ENCODE measurements at regions not wholly inside any gene's neighbourhood (a gene's known extent, or its start where the extent isn't known, plus 50 kb on each side); places are given as distances from the start of the nearest gene placed in this dataset.
A peak's percentile ranks its signal among the peaks of the same experiment; 100 is the strongest.

DNA sequence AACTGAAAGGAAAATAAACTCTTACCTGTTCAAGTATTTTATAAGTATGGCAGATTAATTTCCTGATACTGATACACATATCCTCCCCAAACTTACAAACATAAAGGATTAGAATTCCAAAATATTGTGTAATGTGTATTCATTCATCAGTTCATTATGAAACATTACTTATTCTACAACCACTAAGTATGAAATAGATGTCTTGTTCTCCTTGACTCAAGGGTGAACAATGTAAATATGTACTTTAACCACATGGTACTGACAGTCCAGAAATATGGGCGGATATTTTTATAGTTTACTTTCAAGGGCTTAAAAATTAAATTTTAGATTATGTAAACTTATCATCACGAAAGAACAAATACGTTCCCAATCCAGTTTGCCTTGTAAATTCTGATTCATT is 334.0 kb downstream of the LIG4 start:
- Histone ChIP-seq H3K27ac (no peak overlapping the region), H3K27me3 (no peaks in the 10 kb centered on the region), H3K79me2 (no peaks in the 10 kb centered on the region), H3K9me3 (ENCODE audit: low read depth) (no peaks in the 10 kb centered on the region), H3K4me1 (ENCODE audit: insufficient read depth) (no peaks in the 10 kb centered on the region), H3K4me3 (no peak overlapping the region), H2AFZ (no peak overlapping the region), H3K9me2 (replicated peaks; ENCODE audit: insufficient read depth) (no peaks in the 10 kb centered on the region), H3K36me3 (replicated peaks; ENCODE audit: insufficient read depth, low read depth) (no peaks in the 10 kb centered on the region), H3K4me2 (no peak overlapping the region), H4K20me1 (ENCODE audit: insufficient read depth, poor library complexity, severe bottlenecking) (no peaks in the 10 kb centered on the region)
- 73% methylated on average over 3 of the region's 3 CpGs for WGBS (ENCODE audit: low lambda C conversion rate, missing lambda C conversion rate)
- DNase-seq (ENCODE audit: low spot score): no peak
- TF ChIP-seq EZH2 (IDR thresholded peaks at IDR 0.05; ENCODE audit: borderline replicate concordance) (no peak), EZH2phosphoT487 (IDR thresholded peaks at IDR 0.05; ENCODE audit: low read depth, severe bottlenecking, unreplicated experiment) (no peak), CTCF (IDR thresholded peaks at IDR 0.05; ENCODE audit: poor library complexity) (no peak)

GRCh38 chr13:107874456-107874855 is 340.9 kb downstream of the LIG4 start:
- H3K4me1 ChIP-seq (ENCODE audit: insufficient read depth): no peaks in the 10 kb centered on the region
- no peak overlapping the region for H3K4me3 ChIP-seq
- H3K4me2 ChIP-seq: no peak overlapping the region
- TF ChIP-seq EZH2 (IDR thresholded peaks at IDR 0.05; ENCODE audit: borderline replicate concordance) (no peak), CTCF (IDR thresholded peaks at IDR 0.05; ENCODE audit: poor library complexity) (no peak), EZH2phosphoT487 (IDR thresholded peaks at IDR 0.05; ENCODE audit: low read depth, severe bottlenecking, unreplicated experiment) (no peak)
- DNase-seq (ENCODE audit: low spot score): no peak
- no peaks in the 10 kb centered on the region for H3K9me3 ChIP-seq (ENCODE audit: low read depth)
- H3K79me2 ChIP-seq: no peaks in the 10 kb centered on the region
- no peaks in the 10 kb centered on the region for H4K20me1 ChIP-seq (ENCODE audit: insufficient read depth, poor library complexity, severe bottlenecking)
- no peak overlapping the region for H2AFZ ChIP-seq
- H3K9me2 ChIP-seq (replicated peaks; ENCODE audit: insufficient read depth): no peaks in the 10 kb centered on the region
- WGBS (ENCODE audit: low lambda C conversion rate, missing lambda C conversion rate): 66% methylated on average over 3 of the region's 3 CpGs
- no peak overlapping the region for H3K27ac ChIP-seq
- peaks cover 10% of the 10 kb centered on the region for H3K27me3 ChIP-seq
- no peaks in the 10 kb centered on the region for H3K36me3 ChIP-seq (replicated peaks; ENCODE audit: insufficient read depth, low read depth)

DNA sequence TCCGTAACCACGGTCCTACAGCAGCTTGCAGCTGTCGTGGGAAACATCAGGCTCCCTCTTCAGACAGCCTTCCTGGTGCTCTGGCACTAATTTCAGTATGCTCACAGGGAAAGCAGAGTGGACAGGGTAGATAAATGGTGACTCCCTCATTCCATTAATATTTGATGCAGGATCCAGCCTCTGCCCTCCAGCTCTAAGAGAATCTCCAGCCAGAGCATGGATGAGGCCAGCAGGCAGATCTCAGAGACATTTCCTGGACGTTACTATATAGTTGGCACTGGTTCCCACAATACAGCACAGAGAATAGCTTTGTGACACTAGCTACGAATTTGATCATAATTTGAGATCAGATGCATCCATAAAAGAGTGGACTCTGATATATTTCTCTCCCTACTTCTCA is 341.4 kb downstream of the LIG4 start:
- Histone ChIP-seq H4K20me1 (ENCODE audit: insufficient read depth, poor library complexity, severe bottlenecking) (no peaks in the 10 kb centered on the region), H3K9me2 (replicated peaks; ENCODE audit: insufficient read depth) (no peaks in the 10 kb centered on the region), H2AFZ (no peak overlapping the region), H3K9me3 (ENCODE audit: low read depth) (no peaks in the 10 kb centered on the region), H3K4me2 (no peak overlapping the region), H3K36me3 (replicated peaks; ENCODE audit: insufficient read depth, low read depth) (no peaks in the 10 kb centered on the region), H3K27ac (no peak overlapping the region), H3K4me3 (no peak overlapping the region), H3K27me3 (peaks cover 15% of the 10 kb centered on the region), H3K79me2 (no peaks in the 10 kb centered on the region), H3K4me1 (ENCODE audit: insufficient read depth) (no peaks in the 10 kb centered on the region)
- no peak for TF ChIP-seq EZH2phosphoT487 (IDR thresholded peaks at IDR 0.05; ENCODE audit: low read depth, severe bottlenecking, unreplicated experiment)
- TF ChIP-seq CTCF (IDR thresholded peaks at IDR 0.05; ENCODE audit: poor library complexity): no peak
- no peak for TF ChIP-seq EZH2 (IDR thresholded peaks at IDR 0.05; ENCODE audit: borderline replicate concordance)
- no peak for DNase-seq (ENCODE audit: low spot score)
- WGBS (ENCODE audit: low lambda C conversion rate, missing lambda C conversion rate): 87% methylated on average over 5 of the region's 5 CpGs

DNA sequence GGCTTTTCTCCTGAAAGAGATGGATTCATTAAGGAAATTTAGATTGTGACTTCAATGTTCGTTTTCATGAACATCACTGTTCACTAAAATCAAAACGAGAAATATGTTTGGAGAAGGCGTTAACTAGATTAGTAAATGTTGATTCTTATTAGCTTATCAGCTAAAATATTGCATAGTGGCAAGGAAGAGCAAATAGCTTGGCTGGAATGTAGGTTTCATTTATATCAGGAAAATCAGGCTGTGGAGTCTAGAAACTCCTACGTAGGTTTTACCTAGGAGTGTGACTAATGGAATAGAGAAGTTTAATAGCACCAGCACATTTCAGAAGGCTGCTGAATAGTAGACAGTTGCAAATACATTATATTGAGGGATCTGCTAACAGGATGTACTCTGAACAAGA is 344.9 kb downstream of the LIG4 start:
- no peak overlapping the region for H3K4me2 ChIP-seq
- H3K9me2 ChIP-seq (replicated peaks; ENCODE audit: insufficient read depth): no peaks in the 10 kb centered on the region
- no peaks in the 10 kb centered on the region for H4K20me1 ChIP-seq (ENCODE audit: insufficient read depth, poor library complexity, severe bottlenecking)
- no peak overlapping the region for H2AFZ ChIP-seq
- WGBS (ENCODE audit: low lambda C conversion rate, missing lambda C conversion rate): 51% methylated on average over 4 of the region's 4 CpGs
- H3K27me3 ChIP-seq: peaks cover 28% of the 10 kb centered on the region
- no peaks in the 10 kb centered on the region for H3K36me3 ChIP-seq (replicated peaks; ENCODE audit: insufficient read depth, low read depth)
- H3K9me3 ChIP-seq (ENCODE audit: low read depth): no peaks in the 10 kb centered on the region
- no peak overlapping the region for H3K4me3 ChIP-seq
- DNase-seq (ENCODE audit: low spot score): peak; percentile 5
- no peak for TF ChIP-seq EZH2 (IDR thresholded peaks at IDR 0.05; ENCODE audit: borderline replicate concordance)
- no peak for TF ChIP-seq CTCF (IDR thresholded peaks at IDR 0.05; ENCODE audit: poor library complexity)
- TF ChIP-seq EZH2phosphoT487 (IDR thresholded peaks at IDR 0.05; ENCODE audit: low read depth, severe bottlenecking, unreplicated experiment): no peak
- no peaks in the 10 kb centered on the region for H3K4me1 ChIP-seq (ENCODE audit: insufficient read depth)
- no peaks in the 10 kb centered on the region for H3K79me2 ChIP-seq
- peak overlapping the region; percentile 2 for H3K27ac ChIP-seq

All from hepatocyte (in vitro differentiated cells).